MG63 (cell line): ENCODE measurements at regions not wholly inside any gene's neighbourhood (a gene's known extent, or its start where the extent isn't known, plus 50 kb on each side); places are given as distances from the start of the nearest gene placed in this dataset.

Experiments used
- DNase-seq: peaks from one replicate; pipeline ENCODE4 v3.0.0-alpha.2; 2020
- H3K27me3 ChIP-seq: fragments of 250-450 bp; sonication (Bioruptor Pico); 2 replicates; pipeline ENCODE4 v1.5.1; 2020; ENCODE audit warnings: mild to moderate bottlenecking, moderate library complexity
- H3K36me3 ChIP-seq: fragments of 250-450 bp; sonication (Bioruptor Pico); 2 replicates; pipeline ENCODE4 v1.5.1; 2020; ENCODE audit warnings: mild to moderate bottlenecking, moderate library complexity
- H3K4me3 ChIP-seq: fragments of 250-450 bp; sonication (Bioruptor Pico); 2 replicates; pipeline ENCODE4 v1.5.1; 2020; ENCODE audit warnings: mild to moderate bottlenecking, moderate library complexity
- H3K9me3 ChIP-seq: fragments of 250-450 bp; sonication (Bioruptor Pico); 2 replicates; pipeline ENCODE4 v1.5.1; 2020; ENCODE audit warnings: mild to moderate bottlenecking, moderate library complexity

DNA sequence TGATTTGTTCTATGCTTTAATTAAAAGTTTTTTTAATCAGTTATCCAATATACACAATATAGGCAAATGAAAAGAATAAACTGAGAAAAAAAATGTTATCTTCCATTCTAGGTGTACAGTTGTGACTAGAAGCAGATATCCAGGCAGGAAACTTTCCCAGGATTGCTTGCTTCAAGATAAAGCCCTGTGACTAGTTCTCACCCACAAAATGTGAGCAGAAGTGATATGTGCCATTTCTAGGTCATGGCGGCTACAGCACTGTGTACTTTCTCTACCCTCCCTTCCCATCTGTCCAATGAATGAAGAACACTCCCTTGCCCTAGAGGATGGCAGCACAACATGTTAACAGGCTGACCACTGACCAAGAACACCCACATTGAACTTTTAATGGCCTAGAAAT, 110.5 kb upstream of the STT3B start:
- no peak overlapping the region for H3K4me3 ChIP-seq
- no peaks in the 10 kb centered on the region for H3K36me3 ChIP-seq
- DNase-seq: no peak
- no peaks in the 10 kb centered on the region for H3K27me3 ChIP-seq
- H3K9me3 ChIP-seq: no peaks in the 10 kb centered on the region

DNA sequence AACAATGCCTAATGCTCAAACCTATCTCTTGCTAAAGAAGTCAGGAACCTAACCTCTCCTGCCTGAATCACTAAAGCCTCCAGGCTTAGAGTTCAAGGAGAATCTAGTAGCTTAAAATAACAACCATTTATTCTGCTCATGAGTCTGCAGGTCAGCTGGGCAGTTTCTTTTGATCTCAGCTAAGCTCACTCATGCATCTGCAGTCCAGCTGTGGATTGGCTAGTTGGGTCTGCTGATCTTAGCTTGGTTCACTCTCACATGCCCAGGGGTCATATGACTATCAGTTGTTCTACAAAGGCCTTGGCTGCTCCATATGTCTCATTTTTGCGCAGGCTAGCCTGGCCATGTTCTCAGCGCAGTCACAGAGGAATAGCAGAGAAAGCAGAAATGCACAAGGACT, 109.2 kb upstream of the STT3B start:
- Histone ChIP-seq H3K36me3 (no peaks in the 10 kb centered on the region), H3K27me3 (no peaks in the 10 kb centered on the region), H3K4me3 (no peak overlapping the region), H3K9me3 (no peaks in the 10 kb centered on the region)
- DNase-seq: no peak

DNA sequence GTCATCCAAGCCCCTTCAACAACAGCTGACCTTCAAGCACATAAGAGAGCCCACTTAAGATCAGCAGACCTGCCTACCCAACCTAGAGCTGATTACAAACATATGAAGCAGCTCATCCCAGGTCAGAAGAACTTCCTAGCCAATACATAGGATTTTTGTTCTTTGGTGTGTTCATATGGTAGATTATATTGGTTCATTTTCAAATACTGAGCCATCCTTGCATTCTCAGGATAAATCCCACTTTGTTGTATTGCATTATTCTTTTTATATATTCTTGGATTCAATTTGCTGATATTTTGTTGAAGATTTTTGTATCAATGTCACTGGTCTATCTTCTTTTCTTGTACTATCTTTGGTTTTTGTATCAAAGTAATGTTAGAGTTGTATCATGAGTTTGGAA, 107.3 kb upstream of the STT3B start:
- Histone ChIP-seq H3K36me3 (no peaks in the 10 kb centered on the region), H3K9me3 (no peaks in the 10 kb centered on the region), H3K4me3 (no peak overlapping the region), H3K27me3 (no peaks in the 10 kb centered on the region)
- DNase-seq: no peak

DNA sequence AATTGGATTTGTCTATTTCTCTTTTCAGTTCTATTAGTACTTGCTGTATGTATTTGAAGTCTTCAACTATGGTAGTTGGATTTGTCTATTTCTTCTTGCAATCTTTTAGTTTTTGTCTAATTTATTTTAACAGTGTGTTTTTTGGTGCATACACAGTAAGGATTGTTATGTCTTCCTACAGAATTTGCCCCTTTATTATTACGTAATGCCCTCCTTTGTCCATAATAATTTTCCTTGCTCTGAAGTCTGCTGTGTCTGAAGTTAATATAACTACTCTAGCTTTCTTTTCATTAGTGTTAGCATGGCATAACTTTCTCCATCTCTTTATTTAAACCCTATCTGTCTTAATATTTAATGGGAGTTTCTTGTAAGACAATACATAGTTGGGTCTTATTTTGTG, 105.1 kb upstream of the STT3B start:
- H3K27me3 ChIP-seq: no peaks in the 10 kb centered on the region
- H3K4me3 ChIP-seq: no peak overlapping the region
- H3K36me3 ChIP-seq: no peaks in the 10 kb centered on the region
- DNase-seq: no peak
- H3K9me3 ChIP-seq: no peaks in the 10 kb centered on the region

DNA sequence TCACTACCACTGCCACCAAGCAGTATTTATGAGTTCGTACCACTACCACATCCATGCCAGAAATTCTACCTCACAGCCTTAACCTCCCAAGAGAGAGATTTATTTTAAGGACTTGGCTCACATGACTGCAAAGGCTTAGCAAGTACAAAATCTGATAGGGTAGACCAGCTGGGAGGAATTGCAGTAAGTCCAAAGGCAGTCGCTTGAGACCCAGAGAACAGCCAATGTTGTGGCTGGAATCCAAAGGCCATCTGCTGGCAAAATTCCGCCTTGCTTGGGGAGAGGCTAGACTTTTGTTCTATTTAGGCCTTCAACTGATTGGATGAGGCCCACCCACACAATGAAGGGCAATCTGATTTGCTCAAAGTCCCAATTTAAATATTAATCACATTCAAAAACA, 101.4 kb upstream of the STT3B start:
- Histone ChIP-seq H3K27me3 (no peaks in the 10 kb centered on the region), H3K9me3 (no peaks in the 10 kb centered on the region), H3K36me3 (no peaks in the 10 kb centered on the region), H3K4me3 (no peak overlapping the region)
- DNase-seq: no peak

DNA sequence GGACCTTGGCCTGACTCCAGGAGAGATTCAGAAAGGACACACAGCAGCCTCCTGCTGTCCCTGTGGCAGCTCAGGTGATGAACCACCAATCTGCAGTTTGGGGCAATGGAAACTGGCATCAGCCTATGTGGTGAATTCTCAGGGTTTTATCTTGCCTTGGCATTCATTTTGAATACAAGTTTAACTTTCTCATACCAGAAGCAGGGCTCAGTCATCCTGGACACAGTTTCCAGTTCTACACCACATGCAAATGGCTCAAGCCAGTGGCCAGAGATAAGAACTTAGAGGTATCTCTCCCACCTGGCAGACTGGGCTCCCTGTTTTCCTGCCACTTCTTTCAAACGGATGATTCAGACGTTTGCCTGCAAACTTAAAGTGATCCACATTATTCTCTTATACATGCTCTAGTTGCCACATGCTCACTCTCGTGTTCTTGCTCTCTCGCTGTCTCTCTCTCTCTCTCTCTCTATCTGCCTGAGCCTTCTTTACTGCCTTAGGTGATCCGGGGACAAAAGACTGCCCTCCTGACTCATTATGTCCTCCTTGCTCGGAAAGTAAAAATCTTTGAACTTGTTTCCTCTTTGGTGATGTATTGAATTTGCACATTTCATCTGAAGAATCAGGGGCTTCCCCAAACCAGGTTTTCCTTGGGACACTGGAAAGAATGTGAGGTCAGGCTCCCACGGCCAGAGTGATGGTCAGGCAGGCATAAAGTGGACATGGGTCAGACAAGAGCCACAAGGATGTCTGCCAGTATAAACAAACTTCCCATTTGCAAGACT, 99.6 kb upstream of the STT3B start:
- peaks cover 9% of the 10 kb centered on the region; the same call in 1 of the 2 replicates for H3K9me3 ChIP-seq
- DNase-seq: no peak

DNA sequence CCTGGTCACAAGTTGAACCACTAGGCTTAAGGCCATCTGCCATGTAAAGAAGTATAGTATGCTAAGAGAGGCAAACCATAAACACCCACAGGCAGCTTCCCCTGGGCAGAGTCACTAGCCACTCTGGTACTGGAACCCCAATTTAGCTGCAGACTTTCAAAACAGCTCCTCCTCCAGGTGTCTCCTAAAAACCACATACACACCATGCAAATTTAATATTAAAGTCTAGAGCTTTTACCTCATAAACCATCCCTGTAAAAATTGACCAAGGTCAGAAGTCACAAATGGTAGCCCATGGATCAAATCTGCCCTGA, 99.1 kb upstream of the STT3B start:
- DNase-seq: no peak
- peaks cover 9% of the 10 kb centered on the region; the same call in 1 of the 2 replicates for H3K9me3 ChIP-seq
- no peak overlapping the region for H3K4me3 ChIP-seq
- H3K27me3 ChIP-seq: no peaks in the 10 kb centered on the region
- H3K36me3 ChIP-seq: no peaks in the 10 kb centered on the region

More for the DNA sequence above, 99.6 kb upstream of the STT3B start:
- H3K36me3 ChIP-seq: no peaks in the 10 kb centered on the region
- H3K27me3 ChIP-seq: no peaks in the 10 kb centered on the region
- no peak overlapping the region for H3K4me3 ChIP-seq

DNA sequence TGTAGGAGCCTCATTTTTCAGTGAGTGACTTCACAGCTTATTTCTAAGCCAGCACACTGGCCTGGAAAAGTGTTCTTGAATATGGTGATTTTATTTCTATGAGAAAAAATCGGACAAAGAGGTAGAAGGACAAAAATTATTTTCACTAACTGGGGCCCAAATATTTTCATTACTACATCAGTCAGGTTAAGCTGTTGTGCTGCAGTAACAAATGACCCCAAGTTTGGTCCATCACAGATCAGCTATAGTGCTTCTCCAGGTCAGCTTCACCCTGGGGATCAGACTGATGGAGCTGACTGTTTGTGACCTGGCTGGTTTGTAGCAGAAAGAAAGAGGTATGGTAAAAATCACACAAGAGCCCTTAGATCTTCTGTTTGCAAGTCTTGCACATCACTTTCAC, 97.9 kb upstream of the STT3B start:
- Histone ChIP-seq H3K36me3 (no peaks in the 10 kb centered on the region), H3K4me3 (no peak overlapping the region), H3K9me3 (peaks cover 9% of the 10 kb centered on the region; the same call in 1 of the 2 replicates), H3K27me3 (no peaks in the 10 kb centered on the region)
- no peak for DNase-seq

DNA sequence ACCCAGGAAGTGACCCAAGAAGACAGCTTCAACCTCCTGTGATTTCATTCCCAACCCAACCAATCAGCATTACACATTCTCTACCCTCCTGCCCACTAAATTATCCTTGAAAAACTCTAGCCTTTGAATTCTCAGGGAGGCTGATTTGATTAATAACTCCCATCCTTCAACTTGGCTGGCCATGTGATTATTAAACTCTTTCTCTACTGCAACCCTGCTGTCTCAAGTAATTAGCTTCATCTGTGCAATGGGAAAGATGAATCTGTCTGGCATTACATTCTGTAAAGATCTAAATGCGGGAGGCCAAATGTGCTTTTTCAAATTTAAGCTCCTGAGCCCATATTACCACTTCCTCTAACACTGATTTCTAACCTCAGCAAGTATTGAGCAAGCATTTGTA, 95.9 kb upstream of the STT3B start:
- Histone ChIP-seq H3K9me3 (peaks cover 9% of the 10 kb centered on the region; the same call in 1 of the 2 replicates), H3K27me3 (no peaks in the 10 kb centered on the region), H3K4me3 (no peak overlapping the region), H3K36me3 (no peaks in the 10 kb centered on the region)
- DNase-seq: no peak

DNA sequence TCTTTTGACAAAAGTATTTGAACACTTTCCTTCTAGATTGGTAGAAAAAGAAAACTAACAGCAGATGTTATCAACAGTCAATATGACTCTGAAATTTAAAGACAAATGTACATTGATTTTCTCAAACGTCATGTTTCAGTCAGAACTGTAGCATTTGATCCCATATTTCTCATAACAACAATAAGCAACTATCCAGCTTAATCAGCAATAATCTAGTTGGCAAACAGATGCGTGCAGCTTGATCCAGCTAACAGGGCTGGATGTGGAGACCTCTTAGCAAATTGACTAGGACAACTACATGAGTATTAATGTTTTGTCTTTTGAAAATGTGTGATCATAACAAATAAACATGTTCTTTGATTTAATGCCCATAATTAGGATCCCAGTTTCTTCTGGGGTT, 94.0 kb upstream of the STT3B start:
- Histone ChIP-seq H3K9me3 (peaks cover 9% of the 10 kb centered on the region; the same call in 1 of the 2 replicates), H3K27me3 (no peaks in the 10 kb centered on the region)
- DNase-seq: no peak

DNA sequence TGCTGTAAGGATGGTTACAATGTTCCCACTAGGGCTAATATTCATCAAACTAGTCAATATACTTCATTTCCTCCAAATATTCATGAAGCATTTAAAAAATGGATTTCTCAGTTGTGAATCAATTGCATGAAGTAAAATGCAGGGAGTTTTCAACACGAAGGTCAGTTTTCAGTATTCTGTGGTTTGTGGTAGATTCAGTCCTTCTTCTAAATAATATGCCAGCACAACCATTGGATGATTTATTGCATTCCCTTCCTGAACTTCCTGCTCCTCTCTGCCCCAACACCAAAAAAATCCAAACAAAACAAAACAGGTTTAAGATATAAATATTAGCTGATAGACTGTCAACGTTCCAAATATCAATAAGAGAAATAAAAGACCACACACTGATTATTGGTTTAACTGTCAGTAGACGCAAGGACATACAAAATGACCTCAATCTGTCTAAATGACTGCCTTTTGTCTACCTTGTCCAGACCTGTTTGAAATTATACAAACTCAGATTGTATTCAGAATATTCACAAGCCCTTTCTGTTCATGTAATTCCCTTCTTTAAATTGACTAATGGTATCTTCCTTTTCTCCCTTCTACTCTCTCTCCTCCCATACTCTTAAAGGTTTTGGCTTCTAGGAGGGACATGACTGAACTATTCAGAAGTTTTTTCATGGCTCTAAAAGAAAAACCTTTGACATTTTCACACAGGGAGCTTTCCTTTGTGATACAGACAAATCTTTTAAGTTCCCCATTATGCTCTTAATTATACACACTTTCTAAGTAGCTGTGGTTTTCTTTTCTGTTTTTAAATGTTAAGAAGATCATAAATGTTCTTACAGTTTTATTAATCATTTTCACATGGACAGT, 92.6 kb upstream of the STT3B start:
- Histone ChIP-seq H3K4me3 (no peak overlapping the region), H3K9me3 (peaks cover 9% of the 10 kb centered on the region; the same call in 1 of the 2 replicates), H3K36me3 (no peaks in the 10 kb centered on the region), H3K27me3 (no peaks in the 10 kb centered on the region)
- no peak for DNase-seq

More for the DNA sequence above, 94.0 kb upstream of the STT3B start:
- Histone ChIP-seq H3K4me3 (no peak overlapping the region), H3K36me3 (no peaks in the 10 kb centered on the region)

DNA sequence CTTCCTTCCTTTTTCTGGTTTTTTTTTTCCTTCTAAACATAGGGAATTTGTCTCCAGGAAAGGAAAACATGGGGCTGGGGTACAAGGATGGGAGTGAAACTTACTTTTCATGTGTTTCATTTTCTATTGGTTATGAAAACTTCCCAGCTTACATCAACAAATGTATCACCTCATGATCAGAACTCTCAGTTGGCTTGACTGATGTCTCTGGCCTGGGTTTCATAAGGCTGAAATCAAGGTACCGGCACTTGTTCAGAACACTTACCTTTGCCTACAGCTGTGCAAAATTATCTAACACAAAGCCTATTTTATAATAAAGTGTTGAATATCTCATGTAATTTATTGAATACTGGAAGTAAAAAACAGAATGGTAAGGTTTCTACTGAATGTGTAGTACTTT, 91.8 kb upstream of the STT3B start:
- Histone ChIP-seq H3K27me3 (no peaks in the 10 kb centered on the region), H3K4me3 (no peak overlapping the region), H3K36me3 (no peaks in the 10 kb centered on the region), H3K9me3 (peaks cover 9% of the 10 kb centered on the region; the same call in 1 of the 2 replicates)
- no peak for DNase-seq

DNA sequence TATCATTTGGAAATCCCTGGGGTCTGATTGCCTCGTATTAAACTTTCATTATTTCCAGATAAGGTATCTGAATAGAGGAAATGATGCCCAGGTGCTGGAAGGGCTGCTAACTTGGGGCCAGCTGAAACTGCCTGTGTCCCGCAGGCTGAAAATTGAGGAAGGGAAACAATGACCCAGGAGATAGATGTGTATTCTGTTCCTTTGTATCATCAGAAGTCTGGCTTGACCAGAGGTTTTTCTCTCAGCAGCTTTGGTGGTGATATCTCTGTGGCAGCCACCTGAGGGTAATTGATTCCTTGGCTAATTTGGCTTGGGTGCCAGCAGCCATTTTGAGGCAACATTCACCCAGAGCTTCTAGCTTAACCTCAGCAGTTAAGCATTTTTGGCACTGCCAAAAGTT, 90.0 kb upstream of the STT3B start:
- H3K9me3 ChIP-seq: no peaks in the 10 kb centered on the region
- H3K4me3 ChIP-seq: no peak overlapping the region
- H3K27me3 ChIP-seq: no peaks in the 10 kb centered on the region
- no peaks in the 10 kb centered on the region for H3K36me3 ChIP-seq
- no peak for DNase-seq

DNA sequence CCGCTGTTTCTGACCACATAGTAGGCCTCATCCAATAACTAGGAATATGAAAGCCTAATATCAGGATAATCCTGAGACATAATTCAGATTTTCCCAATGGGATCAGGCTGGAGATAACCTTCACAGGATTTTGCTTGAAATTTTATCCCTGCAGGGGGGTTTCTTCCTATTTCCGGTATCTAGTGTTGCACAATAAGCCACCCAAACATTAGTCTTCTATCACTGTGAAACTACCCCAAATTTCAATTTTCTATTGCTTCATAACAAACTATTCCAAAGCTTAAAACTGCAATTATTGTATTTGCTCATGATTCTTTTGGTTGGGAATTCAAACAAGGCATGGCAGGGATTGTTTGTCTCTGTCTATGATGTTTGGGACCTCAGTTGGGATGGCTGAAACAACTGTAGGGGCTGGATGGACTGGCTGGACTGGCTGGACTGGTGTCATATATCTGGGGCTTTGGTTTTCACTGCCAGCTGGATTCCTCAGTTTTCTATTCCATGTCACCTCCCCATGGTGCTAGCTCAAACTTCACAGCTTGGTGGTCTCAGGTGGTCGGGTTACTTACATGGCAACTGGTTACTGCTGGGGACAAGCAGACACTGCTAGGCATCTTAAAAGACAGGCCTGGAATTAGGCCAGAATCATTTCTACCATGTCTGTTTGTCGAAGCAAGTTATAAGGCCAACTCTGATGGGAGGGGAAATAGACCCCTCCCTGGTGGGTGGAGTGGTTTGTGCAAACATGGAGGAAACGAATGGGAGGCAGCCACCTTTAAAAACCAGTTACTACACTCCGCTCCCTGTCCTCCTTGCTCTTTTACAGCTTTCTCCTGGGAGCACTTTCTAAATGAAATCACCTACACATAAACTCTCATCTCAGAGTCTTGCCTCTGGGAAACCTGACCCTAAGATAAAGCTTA, 88.2 kb upstream of the STT3B start:
- H3K36me3 ChIP-seq: no peaks in the 10 kb centered on the region
- no peaks in the 10 kb centered on the region for H3K9me3 ChIP-seq
- no peak for DNase-seq
- no peak overlapping the region for H3K4me3 ChIP-seq
- H3K27me3 ChIP-seq: no peaks in the 10 kb centered on the region

DNA sequence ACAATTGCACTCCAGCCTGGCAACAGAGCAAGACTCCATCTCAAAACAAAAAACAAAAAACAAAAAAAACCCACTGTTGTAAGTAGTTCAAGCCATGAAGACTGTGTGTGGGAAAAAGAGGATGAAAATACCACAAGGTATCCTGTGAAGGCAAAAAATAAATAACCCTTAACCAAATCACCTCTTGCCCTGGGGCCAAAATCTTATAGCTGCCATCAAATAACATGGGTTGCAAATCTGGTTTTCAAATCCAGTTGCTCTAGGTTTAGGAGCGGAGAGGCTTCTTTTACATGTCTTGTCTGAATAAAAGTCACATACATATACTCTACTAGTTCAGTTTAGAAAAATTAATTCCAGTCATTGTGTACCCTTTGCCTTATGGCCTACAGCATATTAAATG, 87.0 kb upstream of the STT3B start:
- Histone ChIP-seq H3K9me3 (no peaks in the 10 kb centered on the region), H3K4me3 (no peak overlapping the region), H3K27me3 (no peaks in the 10 kb centered on the region), H3K36me3 (no peaks in the 10 kb centered on the region)
- DNase-seq: no peak

DNA sequence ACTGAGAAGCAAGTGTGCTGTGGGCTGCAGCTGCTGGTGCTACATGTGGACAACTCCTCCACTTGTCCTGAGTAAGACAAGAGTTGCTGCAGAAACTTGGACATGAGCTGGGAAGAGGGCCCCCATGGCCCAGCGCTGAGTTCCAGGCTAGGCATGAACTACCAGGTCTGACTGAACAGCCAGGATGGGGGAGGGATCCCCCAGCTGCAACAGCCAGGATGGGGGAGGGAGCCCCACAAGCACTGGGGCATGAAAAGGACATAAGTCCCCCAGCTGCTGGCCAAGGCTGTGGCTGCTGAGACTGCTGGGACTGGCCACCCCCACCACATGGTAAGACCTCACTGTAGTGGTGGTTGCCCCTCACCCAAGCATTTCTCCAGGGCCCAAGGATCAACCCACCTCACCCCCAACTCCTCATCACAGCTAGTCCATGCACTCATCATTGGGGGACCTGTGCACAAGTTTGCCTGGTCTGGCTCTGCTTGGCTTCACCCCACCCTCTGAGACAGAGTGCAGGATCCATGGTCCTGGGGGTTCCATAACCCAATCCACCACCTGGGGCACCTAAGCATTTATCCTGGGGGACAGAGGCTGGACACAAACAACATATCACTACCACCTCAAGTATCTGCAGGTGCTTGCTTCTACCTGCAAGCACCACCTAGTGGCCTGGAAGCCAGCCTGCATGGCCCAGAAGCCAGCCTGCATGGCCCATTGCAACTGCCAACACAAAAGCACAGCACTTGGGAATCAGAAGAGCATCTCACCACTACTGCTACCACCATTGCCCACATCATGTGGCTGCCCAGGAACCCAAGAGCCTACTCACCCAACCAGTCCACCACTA, 84.5 kb upstream of the STT3B start:
- DNase-seq: peak; percentile 1
- Histone ChIP-seq H3K4me3 (no peak overlapping the region), H3K36me3 (no peaks in the 10 kb centered on the region), H3K27me3 (no peaks in the 10 kb centered on the region), H3K9me3 (no peaks in the 10 kb centered on the region)
